Liver (tissue), 8 donors: ENCODE measurements at regions not wholly inside any gene's neighbourhood (a gene's known extent, or its start where the extent isn't known, plus 50 kb on each side); places are given as distances from the start of the nearest gene placed in this dataset.

Source experiments
- DNase-seq: peaks from one replicate; pipeline ENCODE4 v3.0.0-alpha.2; 2017; ENCODE audit warnings: low spot score
- H3K27ac ChIP-seq, 2 donors: one replicate each; pipeline ENCODE4 v1.7.0; 2013; ENCODE audit warnings: inconsistent platforms in 2 of 2, low read length in 2 of 2, control low read depth in 1 of 2, low read depth in 1 of 2, mild to moderate bottlenecking in 1 of 2
- H3K27me3 ChIP-seq, 4 donors: one replicate each; pipeline versions ENCODE4 v1.6.1 to v1.7.0; 2013; ENCODE audit warnings: low read length in 3 of 4, inconsistent platforms in 1 of 4, mild to moderate bottlenecking in 1 of 4, moderate library complexity in 1 of 4; ENCODE audit not compliant: control insufficient read depth in 4 of 4, insufficient read depth in 4 of 4
- H3K36me3 ChIP-seq, 4 donors: one replicate each; pipeline versions ENCODE4 v1.6.1 to v1.7.0; 2013; ENCODE audit warnings: low read length in 3 of 4, mild to moderate bottlenecking in 3 of 4, low read depth in 1 of 4, moderate library complexity in 1 of 4; ENCODE audit not compliant: control insufficient read depth in 4 of 4, insufficient read depth in 3 of 4
- H3K4me1 ChIP-seq, 4 donors: one replicate each; pipeline versions ENCODE4 v1.6.1 to v1.7.0; 2013; ENCODE audit warnings: low read length in 3 of 4, mild to moderate bottlenecking in 3 of 4, moderate library complexity in 1 of 4; ENCODE audit not compliant: control insufficient read depth in 4 of 4, insufficient read depth in 4 of 4
- H3K4me3 ChIP-seq, 3 donors: one replicate each; pipeline versions ENCODE4 v1.6.1 to v1.7.0; 2013; ENCODE audit warnings: low read length in 3 of 3, control low read depth in 1 of 3, low read depth in 1 of 3, mild to moderate bottlenecking in 1 of 3
- H3K9ac ChIP-seq, 2 donors: one replicate each; pipeline ENCODE4 v1.7.0; 2013; ENCODE audit warnings: low read length in 2 of 2, mild to moderate bottlenecking in 2 of 2, moderate library complexity in 2 of 2, control low read depth in 1 of 2, low read depth in 1 of 2
- H3K9me3 ChIP-seq, 4 donors: one replicate each; pipeline versions ENCODE4 v1.6.1 to v1.7.0; 2013; ENCODE audit warnings: low read length in 3 of 4; ENCODE audit not compliant: control insufficient read depth in 4 of 4
- ATF3 ChIP-seq: IDR thresholded peaks from 2 replicates; pipeline ENCODE4 v1.6.1; 2016; ENCODE audit warnings: antibody characterized with exemption
- EGR1 ChIP-seq, 2 donors: IDR thresholded peaks; 2 replicates each; pipeline ENCODE4 v1.6.1; 2016 to 2018; ENCODE audit warnings: antibody characterized with exemption in 2 of 2, low read depth in 2 of 2
- GABPA ChIP-seq, 2 donors: IDR thresholded peaks in 1 of 2; conservative IDR thresholded peaks in 1 of 2; 2 replicates each; pipeline ENCODE4 v1.6.1; 2016; ENCODE audit warnings: antibody characterized with exemption in 2 of 2, mild to moderate bottlenecking in 1 of 2, moderate library complexity in 1 of 2
- HNF4A ChIP-seq, 2 donors: conservative IDR thresholded peaks; 2 replicates each; pipeline ENCODE4 v1.6.1; 2016; ENCODE audit warnings: antibody characterized with exemption in 2 of 2, mild to moderate bottlenecking in 2 of 2
- HNF4G ChIP-seq: IDR thresholded peaks from 2 replicates; pipeline ENCODE4 v1.6.1; 2016; ENCODE audit warnings: antibody characterized with exemption
- NR2F2 ChIP-seq: IDR thresholded peaks from 2 replicates; pipeline ENCODE4 v1.6.1; 2016; ENCODE audit warnings: antibody characterized with exemption
- RAD21 ChIP-seq, 2 donors: IDR thresholded peaks; 2 replicates each; pipeline ENCODE4 v1.6.1; 2016; ENCODE audit warnings: antibody characterized with exemption in 2 of 2, mild to moderate bottlenecking in 2 of 2
- REST ChIP-seq: IDR thresholded peaks from 2 replicates; pipeline ENCODE4 v1.6.1; 2016; ENCODE audit warnings: antibody characterized with exemption, mild to moderate bottlenecking
- RXRA ChIP-seq, 2 donors: IDR thresholded peaks; 2 replicates each; pipeline ENCODE4 v1.6.1; 2017 to 2018; ENCODE audit warnings: antibody characterized with exemption in 2 of 2, mild to moderate bottlenecking in 1 of 2
- SP1 ChIP-seq: IDR thresholded peaks from 2 replicates; pipeline ENCODE4 v1.6.1; 2018; ENCODE audit warnings: antibody characterized with exemption, mild to moderate bottlenecking
- TAF1 ChIP-seq: conservative IDR thresholded peaks from 2 replicates; pipeline ENCODE4 v1.6.1; 2016; ENCODE audit warnings: antibody characterized with exemption, mild to moderate bottlenecking
- YY1 ChIP-seq: IDR thresholded peaks from 2 replicates; pipeline ENCODE4 v1.6.1; 2016; ENCODE audit warnings: antibody characterized with exemption, mild to moderate bottlenecking
- WGBS: extraction: QIAGEN DNeasy Blood & Tissue Kit; methylation state at CpG from one replicate; pipeline ENCODE4 v1.1.7; 2013; 5-methylcytosine and 5-hydroxymethylcytosine counted together
- TF ChIP-seq, protein P1 (sequence below): fragments of 150-350 bp; IDR thresholded peaks from 2 replicates; pipeline ENCODE4 v1.5.1; 2017; ENCODE audit warnings: improper control_type of control experiment, low read depth, low read length; ENCODE audit not compliant: missing input control
- TF ChIP-seq, protein P2 (sequence below): IDR thresholded peaks from 2 replicates; pipeline ENCODE4 v1.6.1; 2016; ENCODE audit warnings: antibody characterized with exemption
- donor health status: healthy.
- donor health status: healthy.
- donor health status: healthy.
- donor health status: healthy.
- donor health status: healthy.

DNA sequence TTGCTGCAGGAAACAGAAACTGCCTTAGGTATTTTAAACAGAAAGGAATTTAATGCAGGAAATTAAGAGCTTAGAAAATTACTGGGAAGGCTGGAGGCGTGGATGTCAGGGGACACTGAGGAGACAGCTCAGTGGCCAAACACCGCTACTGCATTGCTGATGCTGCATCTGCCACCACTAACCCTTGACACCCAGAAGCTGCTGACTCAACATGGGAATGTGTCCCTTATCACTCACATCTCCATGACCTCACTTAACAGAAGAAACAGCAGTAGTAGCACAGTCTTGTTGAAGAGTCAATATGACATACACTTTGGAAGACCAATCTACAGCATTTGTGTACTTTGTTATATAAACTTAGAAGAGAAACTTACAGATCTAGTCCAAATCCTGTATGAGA lies 906.1 kb downstream of the SLC4A3 start:
- Histone ChIP-seq H3K4me3 (no peak overlapping the region), H3K9ac (no peak overlapping the region), H3K27me3 (no peaks in the 10 kb centered on the region), H3K4me1 (no peaks in the 10 kb centered on the region), H3K9me3 (peaks cover 1 to 7% (median 3%) of the 10 kb centered on the region in 4 donors), H3K36me3 (no peaks in the 10 kb centered on the region), H3K27ac (no peak overlapping the region)
- no peak for DNase-seq
- WGBS, result 61% methylated on average over 2 of the region's 2 CpGs
- TF ChIP-seq RAD21 (IDR thresholded peaks at IDR 0.05) (no peak), ATF3 (no peak), HNF4G (no peak), EGR1 (IDR thresholded peaks at IDR 0.05; ENCODE audit: low read depth in 2 of 2) (no peak), SP1 (no peak), NR2F2 (no peak), YY1 (no peak), RXRA (IDR thresholded peaks at IDR 0.05) (no peak), TAF1 (no peak), HNF4A (conservative IDR thresholded peaks at IDR 0.05) (no peak), REST (no peak), GABPA (IDR thresholded peaks at IDR 0.05 in 1 of 2, conservative IDR thresholded peaks at IDR 0.05 in 1 of 2) (no peak)
- TF ChIP-seq, protein P1, sequence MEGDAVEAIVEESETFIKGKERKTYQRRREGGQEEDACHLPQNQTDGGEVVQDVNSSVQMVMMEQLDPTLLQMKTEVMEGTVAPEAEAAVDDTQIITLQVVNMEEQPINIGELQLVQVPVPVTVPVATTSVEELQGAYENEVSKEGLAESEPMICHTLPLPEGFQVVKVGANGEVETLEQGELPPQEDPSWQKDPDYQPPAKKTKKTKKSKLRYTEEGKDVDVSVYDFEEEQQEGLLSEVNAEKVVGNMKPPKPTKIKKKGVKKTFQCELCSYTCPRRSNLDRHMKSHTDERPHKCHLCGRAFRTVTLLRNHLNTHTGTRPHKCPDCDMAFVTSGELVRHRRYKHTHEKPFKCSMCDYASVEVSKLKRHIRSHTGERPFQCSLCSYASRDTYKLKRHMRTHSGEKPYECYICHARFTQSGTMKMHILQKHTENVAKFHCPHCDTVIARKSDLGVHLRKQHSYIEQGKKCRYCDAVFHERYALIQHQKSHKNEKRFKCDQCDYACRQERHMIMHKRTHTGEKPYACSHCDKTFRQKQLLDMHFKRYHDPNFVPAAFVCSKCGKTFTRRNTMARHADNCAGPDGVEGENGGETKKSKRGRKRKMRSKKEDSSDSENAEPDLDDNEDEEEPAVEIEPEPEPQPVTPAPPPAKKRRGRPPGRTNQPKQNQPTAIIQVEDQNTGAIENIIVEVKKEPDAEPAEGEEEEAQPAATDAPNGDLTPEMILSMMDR, result no peak
- TF ChIP-seq, protein P2, sequence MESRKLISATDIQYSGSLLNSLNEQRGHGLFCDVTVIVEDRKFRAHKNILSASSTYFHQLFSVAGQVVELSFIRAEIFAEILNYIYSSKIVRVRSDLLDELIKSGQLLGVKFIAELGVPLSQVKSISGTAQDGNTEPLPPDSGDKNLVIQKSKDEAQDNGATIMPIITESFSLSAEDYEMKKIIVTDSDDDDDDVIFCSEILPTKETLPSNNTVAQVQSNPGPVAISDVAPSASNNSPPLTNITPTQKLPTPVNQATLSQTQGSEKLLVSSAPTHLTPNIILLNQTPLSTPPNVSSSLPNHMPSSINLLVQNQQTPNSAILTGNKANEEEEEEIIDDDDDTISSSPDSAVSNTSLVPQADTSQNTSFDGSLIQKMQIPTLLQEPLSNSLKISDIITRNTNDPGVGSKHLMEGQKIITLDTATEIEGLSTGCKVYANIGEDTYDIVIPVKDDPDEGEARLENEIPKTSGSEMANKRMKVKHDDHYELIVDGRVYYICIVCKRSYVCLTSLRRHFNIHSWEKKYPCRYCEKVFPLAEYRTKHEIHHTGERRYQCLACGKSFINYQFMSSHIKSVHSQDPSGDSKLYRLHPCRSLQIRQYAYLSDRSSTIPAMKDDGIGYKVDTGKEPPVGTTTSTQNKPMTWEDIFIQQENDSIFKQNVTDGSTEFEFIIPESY, result no peak

GRCh38 chr2:220539481-220539880 lies 912.1 kb downstream of the SLC4A3 start:
- no peak for TF ChIP-seq REST
- TF ChIP-seq ATF3, result no peak
- TF ChIP-seq SP1, result no peak
- TF ChIP-seq EGR1 (IDR thresholded peaks at IDR 0.05; ENCODE audit: low read depth in 2 of 2), result no peak
- no peak for TF ChIP-seq RAD21 (IDR thresholded peaks at IDR 0.05)
- 62% methylated on average over 5 of the region's 5 CpGs for WGBS
- no peaks in the 10 kb centered on the region for H3K4me1 ChIP-seq
- DNase-seq, result no peak
- H3K9ac ChIP-seq, result no peak overlapping the region
- no peak overlapping the region for H3K27ac ChIP-seq
- peaks cover 0 to 5% (median 2%) of the 10 kb centered on the region in 4 donors for H3K9me3 ChIP-seq
- H3K27me3 ChIP-seq, result no peaks in the 10 kb centered on the region
- no peak overlapping the region for H3K4me3 ChIP-seq
- no peaks in the 10 kb centered on the region for H3K36me3 ChIP-seq
